ENCODE measurements at regions not wholly inside any gene's neighbourhood (a gene's known extent, or its start where the extent isn't known, plus 50 kb on each side); places are given as distances from the start of the nearest gene placed in this dataset.

GRCh38 chr18:78199002-78199401, 780.6 kb upstream of the SALL3 start:
- no peak for DNase-seq (ENCODE audit: low spot score)

- DNase-seq (ENCODE audit: low spot score), result no peak
Observed at GRCh38 chr18:78199611-78200010, 780.0 kb upstream of the SALL3 start.

DNA sequence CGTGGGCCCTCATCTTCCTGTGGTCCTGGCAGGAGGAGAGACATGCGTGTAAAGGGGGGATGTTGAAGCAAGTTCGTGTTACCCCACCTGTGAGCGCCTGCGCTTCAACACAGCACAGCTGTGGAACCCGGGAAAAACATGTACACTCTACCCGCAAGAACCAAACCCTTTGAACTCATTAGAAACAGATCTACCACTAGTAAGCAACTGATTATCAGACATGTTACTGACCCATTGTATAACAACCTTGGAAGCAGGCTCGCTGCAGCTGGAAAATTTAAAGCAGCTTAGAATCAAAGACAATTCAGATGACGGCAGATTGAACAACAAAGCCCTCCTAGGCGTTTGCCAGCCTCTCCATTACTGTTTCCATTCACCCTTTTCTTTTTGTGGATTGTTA, 771.7 kb upstream of the SALL3 start:
- no peak for DNase-seq (ENCODE audit: low spot score)

GRCh38 chr18:78208461-78208860, 771.2 kb upstream of the SALL3 start:
- no peak for DNase-seq (ENCODE audit: low spot score)

DNA sequence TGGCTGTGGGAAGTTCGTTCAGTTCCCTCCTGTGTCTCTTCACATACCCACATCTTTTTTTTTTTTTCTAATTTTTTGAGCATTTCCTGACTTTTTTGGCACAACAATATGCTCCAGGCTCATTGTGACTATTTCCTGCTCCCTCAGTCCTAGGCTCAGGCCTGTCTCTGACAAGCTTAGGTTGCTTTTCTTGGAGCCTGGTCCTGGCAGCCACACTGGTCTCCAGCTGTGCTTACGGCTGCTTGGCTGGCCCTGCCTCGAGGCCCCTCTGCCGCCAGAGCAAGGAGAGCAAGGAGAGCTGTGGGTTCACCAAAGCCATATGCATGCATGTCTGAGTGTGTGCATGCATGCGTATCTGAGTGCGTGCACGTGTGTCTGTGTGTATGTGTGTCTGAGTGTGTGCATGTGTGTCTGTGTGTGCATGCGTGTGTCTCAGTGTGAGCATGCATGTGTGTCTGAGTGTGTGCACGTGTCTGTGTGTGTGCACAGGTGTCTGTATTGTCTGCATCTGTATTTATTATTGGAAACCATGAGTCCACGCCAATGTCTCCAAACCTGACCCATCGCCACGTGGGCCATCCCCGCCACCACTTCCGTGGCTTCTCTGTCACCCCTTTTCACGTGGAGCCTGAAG, 766.1 kb upstream of the SALL3 start:
- no peak for DNase-seq (ENCODE audit: low spot score)

DNA sequence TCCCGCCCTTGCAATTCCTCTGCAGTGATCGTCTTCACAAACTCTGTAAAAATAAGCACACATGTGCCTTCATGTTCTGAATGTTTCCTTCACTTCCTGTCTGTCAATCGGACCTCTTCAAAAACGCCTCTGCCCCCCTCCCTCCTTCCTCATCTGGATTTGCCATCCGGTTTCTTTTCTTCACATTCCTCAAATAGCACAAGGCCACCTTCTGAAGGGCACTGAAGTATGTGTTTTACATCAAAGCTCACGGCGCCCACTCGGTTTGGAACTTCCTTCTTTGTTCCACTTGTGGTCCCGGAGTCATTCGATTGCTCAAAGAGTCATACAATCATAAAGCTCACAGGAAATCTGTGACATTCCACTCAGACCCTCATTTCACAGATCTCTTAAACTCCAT, 758.1 kb upstream of the SALL3 start:
- no peak for DNase-seq (ENCODE audit: low spot score)

DNA sequence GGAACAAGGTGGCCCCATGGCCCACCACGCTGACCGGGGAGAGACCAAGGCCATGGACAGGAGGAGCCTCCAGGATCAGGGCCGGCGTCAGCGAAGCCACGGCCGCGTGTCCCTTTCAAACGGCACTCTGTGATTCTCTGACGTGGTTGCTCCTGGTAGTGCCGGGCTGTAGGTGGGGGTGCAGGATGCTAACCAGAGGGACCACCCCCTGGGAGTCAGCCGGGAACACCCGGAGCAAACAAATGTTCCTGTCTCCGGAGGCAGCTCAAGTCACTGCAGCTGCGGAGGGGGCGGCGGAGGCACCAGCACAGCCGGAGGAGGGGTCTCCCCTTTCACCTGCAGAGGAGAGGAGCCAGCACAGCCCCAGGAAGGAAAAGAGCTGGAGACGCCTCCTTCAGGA, 750.6 kb upstream of the SALL3 start:
- no peak for DNase-seq (ENCODE audit: low spot score)

- no peak for DNase-seq (ENCODE audit: low spot score)
Observed at GRCh38 chr18:78230911-78231310, 748.7 kb upstream of the SALL3 start.

GRCh38 chr18:78232196-78232595, 747.4 kb upstream of the SALL3 start:
- DNase-seq (ENCODE audit: low spot score), result no peak

- no peak for DNase-seq (ENCODE audit: low spot score)
Observed at GRCh38 chr18:78237864-78238263, 741.8 kb upstream of the SALL3 start.

GRCh38 chr18:78238404-78239089, 741.1 kb upstream of the SALL3 start:
- no peak for DNase-seq (ENCODE audit: low spot score)

- DNase-seq (ENCODE audit: low spot score), result no peak
Observed at GRCh38 chr18:78239090-78239457, 740.5 kb upstream of the SALL3 start.

GRCh38 chr18:78240101-78240500, 739.5 kb upstream of the SALL3 start:
- no peak for DNase-seq (ENCODE audit: low spot score)

- DNase-seq (ENCODE audit: low spot score), result no peak
Observed at GRCh38 chr18:78240627-78241252, 738.9 kb upstream of the SALL3 start.

- DNase-seq (ENCODE audit: low spot score), result no peak
Observed at GRCh38 chr18:78241535-78242253, 737.9 kb upstream of the SALL3 start.

DNA sequence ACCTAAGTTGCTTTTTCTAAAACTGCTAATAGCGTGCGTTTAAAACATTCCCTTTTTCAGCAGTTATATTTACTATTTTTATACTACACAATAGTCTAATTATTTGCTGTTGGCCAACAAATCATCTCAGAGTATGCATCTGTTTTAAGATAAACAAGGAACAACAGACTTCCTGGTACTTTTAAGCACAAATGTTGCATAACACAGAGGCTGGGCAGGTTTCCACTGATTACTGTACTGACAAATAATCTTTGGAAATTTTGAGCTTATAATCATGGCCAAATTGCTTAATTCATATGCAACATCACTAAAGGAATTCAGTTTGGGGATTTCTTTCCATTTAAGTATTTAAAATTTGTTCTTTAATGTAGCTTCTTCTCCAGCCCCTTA, 737.4 kb upstream of the SALL3 start:
- DNase-seq (ENCODE audit: low spot score), result no peak

GRCh38 chr18:78242806-78243205, 736.8 kb upstream of the SALL3 start:
- no peak for DNase-seq (ENCODE audit: low spot score)

DNA sequence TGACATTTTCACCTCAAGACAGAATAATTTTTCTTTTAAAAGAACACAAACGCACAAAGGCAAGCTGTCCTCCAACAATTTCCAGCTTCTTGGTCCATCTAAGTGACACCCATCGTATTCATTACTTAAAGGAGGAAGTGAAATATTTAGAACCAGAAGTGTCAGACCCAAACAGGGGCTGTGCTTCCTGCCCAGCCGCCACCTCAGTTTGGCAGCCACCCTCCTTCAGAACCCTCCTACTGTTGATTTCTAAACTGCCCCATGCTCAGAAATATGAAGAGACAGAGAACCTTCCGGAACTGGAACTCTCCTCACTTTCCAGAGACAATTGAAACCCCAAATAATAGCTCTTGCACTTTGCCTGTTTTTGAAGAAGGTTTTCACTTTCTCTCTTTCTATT, 734.8 kb upstream of the SALL3 start:
- DNase-seq (ENCODE audit: low spot score), result no peak

- no peak for DNase-seq (ENCODE audit: low spot score)
Observed at GRCh38 chr18:78245451-78245850, 734.2 kb upstream of the SALL3 start.

DNA sequence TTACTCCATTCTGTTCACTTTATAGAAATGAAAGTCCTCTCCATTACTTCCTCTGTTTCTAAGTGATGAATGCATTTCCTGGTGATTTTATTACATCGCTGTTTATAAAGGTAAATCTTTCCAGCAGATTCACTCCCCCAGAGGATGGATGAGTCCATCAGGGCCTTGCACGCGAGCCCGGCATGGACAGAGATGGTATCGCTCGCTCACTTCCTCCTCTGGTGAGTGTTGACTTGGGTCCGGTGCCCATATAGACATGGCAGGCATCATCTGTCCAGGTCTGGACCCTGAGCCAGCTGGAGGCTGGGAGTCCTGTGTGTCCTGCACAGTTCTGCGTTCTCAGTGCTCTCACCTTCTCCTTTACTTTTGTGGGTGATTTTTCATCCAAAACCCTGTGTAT, 733.6 kb upstream of the SALL3 start:
- DNase-seq (ENCODE audit: low spot score), result no peak

DNA sequence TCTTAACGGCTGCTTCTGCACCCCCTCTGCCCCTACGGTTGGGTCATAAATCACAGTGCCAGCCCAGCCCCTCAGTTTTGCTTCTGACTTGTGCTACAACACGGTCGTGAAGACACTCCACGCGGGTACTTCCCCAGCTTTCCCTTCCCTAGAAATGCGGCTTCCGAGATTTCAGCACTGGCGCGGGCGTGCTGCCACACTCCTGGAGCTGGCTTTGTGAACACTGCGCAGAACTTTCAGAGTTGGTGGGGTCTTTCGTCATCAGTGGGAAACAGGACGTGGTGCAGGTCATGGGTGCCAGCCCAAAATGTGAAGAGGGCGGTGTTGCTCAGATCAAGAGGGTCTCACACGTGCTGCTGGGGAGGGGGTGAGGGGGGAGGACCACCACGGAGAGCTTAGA, 733.0 kb upstream of the SALL3 start:
- DNase-seq (ENCODE audit: low spot score), result no peak

- DNase-seq (ENCODE audit: low spot score), result no peak
Observed at GRCh38 chr18:78247615-78248289, 731.9 kb upstream of the SALL3 start.

Measured in umbilical cord (tissue), 1 donor.